MM.1S (cell line): ENCODE measurements at regions not wholly inside any gene's neighbourhood (a gene's known extent, or its start where the extent isn't known, plus 50 kb on each side); places are given as distances from the start of the nearest gene placed in this dataset.

Source experiments
- EZH2 ChIP-seq: fragments of 300-600 bp; sonication (generic); optimal IDR thresholded peaks from 2 replicates; pipeline ENCODE3; 2017; ENCODE audit warnings: low read depth, mild to moderate bottlenecking, antibody characterized with exemption, low read length, mixed read lengths
- EZH2phosphoT487 ChIP-seq: fragments of 300-600 bp; sonication (generic); IDR thresholded peaks from 2 replicates; pipeline ENCODE4 v1.6.1; 2018; ENCODE audit warnings: antibody characterized with exemption, low read length
- TF ChIP-seq, protein P1 (sequence below): fragments of 300-600 bp; sonication (generic); IDR thresholded peaks from 2 replicates; pipeline ENCODE4 v1.5.1; 2016; ENCODE audit warnings: antibody characterized with exemption, low read length, mixed read lengths

DNA sequence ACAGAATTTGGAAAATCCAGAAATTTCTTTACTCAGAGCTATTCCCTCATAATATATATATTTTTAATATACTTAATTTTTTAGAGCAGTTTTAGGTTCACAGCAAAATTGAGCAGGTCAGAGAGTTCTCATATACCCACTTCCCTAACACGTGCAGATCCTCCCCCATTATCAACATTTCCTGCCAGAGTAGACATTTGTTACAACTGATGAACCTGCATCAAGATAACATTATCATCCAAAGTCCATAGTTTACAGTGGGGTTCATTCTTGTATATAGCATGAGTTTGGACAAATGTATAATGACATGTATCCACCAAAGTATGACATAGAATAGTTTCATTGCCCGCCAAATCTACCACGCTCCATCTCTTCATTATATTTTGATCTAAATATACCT is 170.0 kb downstream of the PTEN start:
- TF ChIP-seq, protein P1, sequence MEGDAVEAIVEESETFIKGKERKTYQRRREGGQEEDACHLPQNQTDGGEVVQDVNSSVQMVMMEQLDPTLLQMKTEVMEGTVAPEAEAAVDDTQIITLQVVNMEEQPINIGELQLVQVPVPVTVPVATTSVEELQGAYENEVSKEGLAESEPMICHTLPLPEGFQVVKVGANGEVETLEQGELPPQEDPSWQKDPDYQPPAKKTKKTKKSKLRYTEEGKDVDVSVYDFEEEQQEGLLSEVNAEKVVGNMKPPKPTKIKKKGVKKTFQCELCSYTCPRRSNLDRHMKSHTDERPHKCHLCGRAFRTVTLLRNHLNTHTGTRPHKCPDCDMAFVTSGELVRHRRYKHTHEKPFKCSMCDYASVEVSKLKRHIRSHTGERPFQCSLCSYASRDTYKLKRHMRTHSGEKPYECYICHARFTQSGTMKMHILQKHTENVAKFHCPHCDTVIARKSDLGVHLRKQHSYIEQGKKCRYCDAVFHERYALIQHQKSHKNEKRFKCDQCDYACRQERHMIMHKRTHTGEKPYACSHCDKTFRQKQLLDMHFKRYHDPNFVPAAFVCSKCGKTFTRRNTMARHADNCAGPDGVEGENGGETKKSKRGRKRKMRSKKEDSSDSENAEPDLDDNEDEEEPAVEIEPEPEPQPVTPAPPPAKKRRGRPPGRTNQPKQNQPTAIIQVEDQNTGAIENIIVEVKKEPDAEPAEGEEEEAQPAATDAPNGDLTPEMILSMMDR = no peak
- TF ChIP-seq EZH2phosphoT487 = no peak
- TF ChIP-seq EZH2 = no peak
